HG03108 (cell line): ENCODE measurements at regions not wholly inside any gene's neighbourhood (a gene's known extent, or its start where the extent isn't known, plus 50 kb on each side); places are given as distances from the start of the nearest gene placed in this dataset.
"Not testable (repeated sequence)": the region's sequence is repeated elsewhere in the genome, so short reads cannot be mapped to it uniquely, and the experiment has no call there.

Experiments
- ATAC-seq: cut with Tn5 transposase; IDR thresholded peaks from one replicate; pipeline ENCODE4 v1.9.1; 2021; ENCODE audit warnings: moderate library complexity; ENCODE audit not compliant: unreplicated experiment

DNA sequence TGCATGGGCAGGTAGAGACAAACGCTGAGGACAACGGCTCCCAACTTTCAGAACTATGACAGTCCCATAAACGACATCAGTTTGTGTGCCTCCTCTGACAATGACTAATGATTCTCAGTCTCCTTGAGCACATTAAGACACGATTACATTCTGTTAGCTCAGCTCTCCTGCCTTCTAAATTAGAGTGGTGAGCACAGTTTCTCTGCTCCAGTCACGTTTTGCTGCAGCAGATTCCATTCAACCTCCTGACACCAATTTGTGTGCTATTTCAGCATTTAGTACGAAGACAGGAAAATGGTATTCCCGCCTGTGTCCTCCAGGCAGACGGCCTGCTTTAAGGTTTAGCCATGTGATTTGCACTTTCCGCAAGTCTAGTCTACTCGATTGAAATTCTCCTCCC, 458.4 kb upstream of the CFAP20DC start:
- ATAC-seq: no peak

DNA sequence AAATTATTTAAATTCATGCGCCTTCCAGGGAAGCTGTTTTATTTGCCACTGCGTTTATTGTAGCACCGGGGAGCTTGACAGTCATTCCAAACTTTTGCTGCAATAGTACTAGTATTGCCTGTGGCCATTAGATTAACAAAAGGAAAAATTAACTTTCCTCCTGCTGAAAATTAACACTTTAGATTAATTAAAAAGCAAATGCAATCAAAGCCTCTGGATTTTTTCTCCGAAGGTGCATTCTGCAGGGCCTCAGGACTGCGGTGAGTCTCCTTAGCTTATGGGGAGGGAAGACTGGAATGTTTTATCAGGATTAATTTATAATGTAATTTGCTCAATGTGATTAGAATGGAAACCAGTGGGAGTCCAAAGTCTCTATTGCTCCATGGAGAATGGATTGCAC, 456.4 kb upstream of the CFAP20DC start:
- ATAC-seq: no peak

DNA sequence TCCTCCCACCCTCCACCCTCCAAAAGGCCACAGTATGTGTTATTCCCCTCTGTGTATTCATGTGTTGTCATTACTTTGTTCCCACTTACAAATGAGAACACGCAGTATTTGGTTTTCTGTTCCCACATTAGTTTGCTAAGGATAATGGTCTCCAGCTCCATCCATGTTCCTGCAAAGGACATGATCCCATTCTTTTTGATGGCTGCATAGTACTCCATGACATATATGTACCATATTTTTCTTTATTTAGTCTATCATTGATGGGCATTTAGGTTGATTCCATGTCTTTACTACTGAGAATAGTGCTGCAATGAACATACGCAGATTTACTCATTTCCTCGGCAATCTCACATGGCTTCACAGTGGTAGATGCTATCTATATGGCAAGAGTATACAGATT, 453.6 kb upstream of the CFAP20DC start:
- no peak for ATAC-seq

- ATAC-seq: no peak
Measured at GRCh38 chr3:59502806-59503205, 453.0 kb upstream of the CFAP20DC start.

GRCh38 chr3:59499954-59500353, 450.1 kb upstream of the CFAP20DC start:
- ATAC-seq: no peak

DNA sequence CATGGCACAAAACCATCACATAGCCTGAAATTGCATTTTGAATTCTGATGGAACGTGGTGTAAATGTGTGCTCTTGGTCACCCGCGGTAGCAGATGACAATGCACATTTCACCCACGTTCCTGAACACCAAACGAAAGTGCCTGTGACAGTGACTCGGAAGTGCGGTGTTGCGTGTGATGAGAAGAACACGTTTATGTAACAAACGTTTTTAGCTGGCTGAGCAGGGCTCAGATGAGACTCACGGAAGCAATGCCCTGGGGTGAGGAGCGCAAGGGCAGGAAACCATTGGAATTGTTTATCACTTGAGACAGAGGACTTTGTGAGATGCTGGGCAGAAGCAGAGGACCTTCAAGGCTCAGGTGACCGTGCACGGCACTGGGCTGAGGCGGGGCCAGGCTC, 449.2 kb upstream of the CFAP20DC start:
- no peak for ATAC-seq

DNA sequence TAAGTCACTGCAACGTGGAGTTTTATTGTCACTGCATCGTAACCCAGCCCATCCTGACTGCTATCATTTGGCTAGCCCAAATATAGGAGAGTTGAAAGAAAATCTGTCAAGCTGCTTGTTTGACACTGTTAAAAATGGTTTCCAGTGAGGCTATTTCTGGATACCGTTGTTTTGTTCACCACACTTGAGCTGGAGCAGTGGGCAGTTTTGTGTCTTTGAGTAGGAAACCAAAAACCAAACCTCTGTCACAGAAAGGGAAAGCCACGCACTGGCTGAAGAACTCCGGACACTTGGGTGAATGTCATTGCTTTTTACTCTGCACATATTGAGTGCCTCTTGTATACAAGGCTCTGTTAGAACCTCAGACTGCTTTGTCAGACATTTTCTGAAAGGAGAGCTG, 446.4 kb upstream of the CFAP20DC start:
- ATAC-seq: no peak

DNA sequence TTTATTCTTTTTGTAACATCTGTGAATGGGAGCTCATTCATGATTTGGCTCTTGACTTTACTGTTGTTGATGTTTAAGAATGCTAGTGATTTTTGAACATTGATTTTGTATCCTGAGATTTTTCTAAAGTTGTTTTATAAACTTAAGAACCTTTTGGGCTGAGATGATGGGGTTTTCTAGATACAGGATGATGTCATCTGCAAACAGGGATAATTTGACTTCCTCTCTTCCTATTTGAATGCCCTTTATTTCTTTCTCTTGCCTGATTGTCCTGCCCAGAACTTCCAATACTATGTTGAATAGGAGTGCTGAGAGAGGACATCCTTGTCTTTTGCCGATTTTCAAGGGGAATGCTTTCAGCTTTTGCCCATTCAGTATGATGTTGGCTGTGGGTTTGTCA, 445.1 kb upstream of the CFAP20DC start:
- not testable (repeated sequence) for ATAC-seq

DNA sequence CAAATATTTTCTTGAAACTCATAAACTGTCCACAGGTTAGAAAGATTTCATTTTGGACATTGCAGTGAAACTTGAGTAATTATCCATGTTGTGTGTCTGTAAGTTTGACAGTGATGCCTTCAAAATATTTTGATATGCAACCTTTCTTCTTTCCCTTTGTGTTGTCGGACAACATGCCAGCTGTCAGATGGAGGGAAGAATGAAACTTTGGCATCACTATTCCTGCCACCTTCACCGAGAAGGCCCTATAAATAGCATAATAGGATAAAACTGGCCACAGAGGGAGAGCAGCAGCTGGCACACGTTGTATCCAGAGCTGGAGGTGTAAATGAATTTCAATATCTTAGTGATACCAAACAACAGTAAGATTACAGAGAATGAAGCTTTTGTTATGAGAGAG, 436.7 kb upstream of the CFAP20DC start:
- no peak for ATAC-seq

DNA sequence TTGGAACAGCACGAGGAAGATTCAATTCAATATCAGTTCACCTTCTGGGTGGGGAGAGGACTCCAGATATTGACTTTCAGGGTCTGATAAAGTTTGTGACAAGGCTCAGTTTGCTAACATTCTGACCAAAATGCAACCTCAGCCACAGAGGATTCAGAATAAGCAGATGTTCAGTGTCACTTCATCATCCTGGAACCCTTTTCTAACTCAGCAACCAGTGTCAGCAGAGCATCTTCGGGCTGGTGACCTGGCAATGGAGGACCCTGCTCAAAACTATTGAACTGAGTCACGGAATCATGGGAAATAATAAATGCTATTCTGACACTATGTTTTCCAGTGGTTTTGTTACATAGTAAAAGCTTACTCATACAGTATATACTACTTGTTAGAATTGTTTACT, 433.4 kb upstream of the CFAP20DC start:
- no peak for ATAC-seq

- ATAC-seq: no peak
Measured at GRCh38 chr3:59482684-59483083, 432.9 kb upstream of the CFAP20DC start.

- no peak for ATAC-seq
Measured at GRCh38 chr3:59481776-59482400, 432.1 kb upstream of the CFAP20DC start.

GRCh38 chr3:59480486-59480995, 430.7 kb upstream of the CFAP20DC start:
- ATAC-seq: no peak

DNA sequence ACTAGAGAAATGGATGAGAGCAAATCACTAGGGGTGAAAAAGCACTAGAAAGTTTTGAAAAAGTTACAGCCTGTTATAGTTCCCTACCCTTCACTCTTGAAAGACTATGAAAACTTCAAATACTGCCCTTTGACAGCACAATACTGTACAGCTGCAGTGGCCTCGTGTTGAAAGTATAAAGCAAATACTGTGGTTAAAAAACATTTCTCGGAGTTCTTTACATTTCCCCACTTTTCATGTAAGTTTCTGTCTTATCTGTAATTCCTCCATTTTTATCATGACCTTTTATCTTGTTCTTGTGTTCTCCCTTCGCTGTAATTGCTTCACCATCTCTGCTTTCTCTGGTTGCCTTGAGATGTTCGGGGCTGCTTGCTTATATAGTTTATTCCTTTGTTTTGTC, 423.8 kb upstream of the CFAP20DC start:
- no peak for ATAC-seq

DNA sequence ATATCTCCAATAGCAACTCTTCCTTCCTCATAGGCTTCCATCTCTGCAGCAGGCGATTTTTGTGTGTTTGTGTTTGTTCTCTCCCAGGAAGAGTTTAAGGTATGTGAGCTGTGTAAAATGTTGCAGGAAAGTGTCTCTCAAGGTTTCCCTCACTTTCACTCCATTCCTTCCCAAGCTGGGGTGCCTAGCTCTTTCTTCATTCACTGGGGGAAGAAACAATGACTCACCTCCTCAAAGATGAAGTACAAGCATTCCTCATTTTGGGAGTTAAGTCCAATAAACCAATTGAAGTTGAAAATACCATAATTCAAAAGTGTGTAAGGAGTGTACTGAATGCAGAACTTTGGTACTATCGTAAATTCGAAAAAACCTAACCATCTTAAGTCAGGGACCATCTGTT, 422.7 kb upstream of the CFAP20DC start:
- no peak for ATAC-seq

DNA sequence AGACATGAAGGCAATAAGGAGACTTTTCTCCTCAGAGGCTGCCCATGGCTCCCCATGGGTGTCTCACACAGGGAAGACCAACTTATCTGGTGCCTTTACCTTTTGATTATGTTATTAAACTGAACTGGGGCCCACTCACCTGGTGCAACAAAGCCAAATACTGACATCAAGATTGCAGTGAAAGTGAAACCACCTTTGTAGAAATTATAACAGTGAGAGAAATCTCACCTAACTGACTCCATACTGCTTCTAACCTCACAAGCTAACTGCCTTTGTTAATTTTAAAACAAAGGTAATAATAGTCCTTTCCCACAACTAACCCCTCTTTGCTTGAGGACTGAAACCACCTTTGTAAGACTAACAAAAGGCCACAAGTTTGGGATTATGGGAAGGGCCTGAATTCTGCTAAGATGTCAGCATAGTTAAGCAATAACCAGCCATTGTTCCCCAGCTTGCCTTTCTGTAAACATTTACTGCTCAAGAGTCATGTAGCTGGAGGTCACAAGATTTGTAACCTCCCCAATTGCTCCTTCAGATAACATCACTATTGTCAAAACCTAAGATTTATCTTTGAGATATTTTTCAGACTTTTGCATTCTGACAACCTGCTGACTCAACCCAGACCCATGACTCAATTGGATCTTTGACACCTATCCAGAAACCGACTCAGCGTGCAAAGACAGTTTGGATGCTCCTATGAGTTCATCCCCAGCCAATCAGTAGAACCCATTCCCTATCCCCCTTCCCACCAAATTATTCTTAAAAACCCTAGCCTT, 420.3 kb upstream of the CFAP20DC start:
- ATAC-seq: no peak

DNA sequence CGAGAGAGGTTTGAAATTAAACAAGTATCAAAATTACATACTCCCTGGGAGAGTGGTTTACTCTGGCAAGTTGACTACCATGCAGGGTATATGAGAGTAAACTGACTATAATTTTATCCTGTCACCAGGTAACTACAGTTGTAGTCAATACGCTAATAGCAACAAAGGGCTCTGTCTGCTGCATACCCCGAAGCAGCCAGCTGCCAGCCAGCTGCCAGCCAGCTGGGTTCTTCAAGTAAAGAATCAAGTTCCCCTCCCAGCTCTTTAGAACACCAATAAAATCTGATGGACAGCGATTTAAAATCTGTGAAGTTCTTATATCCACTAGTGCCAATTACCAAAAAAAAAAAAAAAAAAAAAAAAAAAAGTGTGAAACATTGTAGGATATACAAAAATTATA, 417.7 kb upstream of the CFAP20DC start:
- ATAC-seq: no peak

GRCh38 chr3:59464187-59464586, 414.4 kb upstream of the CFAP20DC start:
- no peak for ATAC-seq

DNA sequence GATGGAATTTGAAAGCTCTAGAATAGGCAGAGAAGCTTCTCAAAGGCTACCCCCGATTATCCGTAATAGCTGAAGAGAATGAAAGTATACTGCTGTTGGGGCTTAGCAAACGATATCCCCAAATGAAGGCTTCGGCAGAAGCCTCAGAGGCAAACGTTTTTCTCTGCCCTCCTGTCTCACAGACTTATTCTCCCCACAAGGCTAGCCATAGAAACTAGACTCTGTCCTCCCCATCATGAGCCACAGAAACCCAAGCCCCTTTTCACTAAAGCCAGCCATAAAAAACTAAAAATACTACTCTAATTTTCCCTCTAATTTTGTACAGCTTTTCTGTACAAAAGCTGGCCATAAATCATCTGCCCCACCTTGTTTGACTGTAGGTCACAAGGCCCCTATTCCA, 413.4 kb upstream of the CFAP20DC start:
- no peak for ATAC-seq

DNA sequence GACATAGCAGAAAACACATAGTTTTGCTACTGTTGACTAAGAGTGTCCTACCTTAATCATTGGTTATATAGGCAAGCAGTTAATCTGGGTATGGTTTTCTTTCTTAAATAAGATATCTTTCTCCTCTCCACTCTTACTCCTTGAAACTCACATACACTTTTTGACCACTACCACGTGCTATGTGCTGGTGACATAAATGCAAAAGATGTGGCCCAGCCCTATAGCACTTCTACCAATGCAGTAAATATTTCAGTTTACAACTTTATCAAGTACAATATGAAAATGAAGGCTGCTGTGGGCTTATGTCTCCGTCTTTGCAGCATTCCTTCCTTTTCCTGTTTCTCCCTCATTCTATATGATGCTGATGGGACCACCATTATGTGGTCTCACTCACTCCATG, 410.2 kb upstream of the CFAP20DC start:
- no peak for ATAC-seq

GRCh38 chr3:59456852-59457485, 407.1 kb upstream of the CFAP20DC start:
- peak; percentile 89 for ATAC-seq
